HG02678 (cell line): ENCODE measurements at regions not wholly inside any gene's neighbourhood (a gene's known extent, or its start where the extent isn't known, plus 50 kb on each side); places are given as distances from the start of the nearest gene placed in this dataset.
"Not testable (repeated sequence)": the region's sequence is repeated elsewhere in the genome, so short reads cannot be mapped to it uniquely, and the experiment has no call there.

Experiments
- ATAC-seq: cut with Tn5 transposase; IDR thresholded peaks from one replicate; pipeline ENCODE4 v1.9.1; 2021; ENCODE audit warnings: mild to moderate bottlenecking, moderate library complexity; ENCODE audit not compliant: unreplicated experiment

GRCh38 chr15:68482246-68482645 is 50.3 kb upstream of the ITGA11 start:
- ATAC-seq = no peak

DNA sequence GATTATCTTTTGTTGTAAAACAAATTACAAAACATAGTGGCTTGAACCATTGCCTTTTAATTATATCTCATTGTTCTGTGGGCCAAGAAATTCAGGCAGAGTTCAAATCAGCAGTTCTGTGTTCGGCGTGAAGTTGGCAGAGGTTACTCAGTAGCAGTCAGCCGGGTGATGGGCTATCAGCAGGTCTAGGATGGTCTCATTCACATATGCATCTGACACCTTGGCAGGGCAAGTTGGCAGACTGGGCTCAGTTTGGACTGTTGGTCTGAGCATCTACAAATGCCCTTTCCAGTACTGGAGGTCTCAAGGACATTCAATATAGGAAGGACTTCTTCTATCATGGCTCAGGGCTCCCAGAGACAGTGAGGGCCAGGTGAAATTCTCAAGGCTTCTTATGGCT is 51.2 kb upstream of the ITGA11 start:
- ATAC-seq = no peak

DNA sequence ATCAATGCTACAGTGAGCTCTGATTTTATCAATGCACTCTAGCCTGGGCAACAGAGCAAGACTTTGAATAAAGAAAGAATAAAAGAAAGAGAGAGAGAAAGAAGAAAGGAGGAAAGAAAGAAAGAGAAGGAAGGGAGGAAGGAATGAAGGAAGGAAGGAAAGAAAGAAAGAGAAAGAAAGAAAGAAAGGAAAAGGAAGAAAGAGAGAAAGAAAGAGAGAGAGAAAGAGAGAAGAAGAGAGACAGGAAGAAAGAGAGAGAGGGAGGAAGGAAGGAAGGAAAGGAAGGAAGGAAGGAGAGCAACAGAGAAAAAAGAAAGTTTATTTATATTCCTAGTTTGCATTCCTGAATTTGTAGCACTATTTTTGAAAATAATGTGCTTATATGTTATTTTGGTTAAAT is 52.3 kb upstream of the ITGA11 start:
- no peak for ATAC-seq

DNA sequence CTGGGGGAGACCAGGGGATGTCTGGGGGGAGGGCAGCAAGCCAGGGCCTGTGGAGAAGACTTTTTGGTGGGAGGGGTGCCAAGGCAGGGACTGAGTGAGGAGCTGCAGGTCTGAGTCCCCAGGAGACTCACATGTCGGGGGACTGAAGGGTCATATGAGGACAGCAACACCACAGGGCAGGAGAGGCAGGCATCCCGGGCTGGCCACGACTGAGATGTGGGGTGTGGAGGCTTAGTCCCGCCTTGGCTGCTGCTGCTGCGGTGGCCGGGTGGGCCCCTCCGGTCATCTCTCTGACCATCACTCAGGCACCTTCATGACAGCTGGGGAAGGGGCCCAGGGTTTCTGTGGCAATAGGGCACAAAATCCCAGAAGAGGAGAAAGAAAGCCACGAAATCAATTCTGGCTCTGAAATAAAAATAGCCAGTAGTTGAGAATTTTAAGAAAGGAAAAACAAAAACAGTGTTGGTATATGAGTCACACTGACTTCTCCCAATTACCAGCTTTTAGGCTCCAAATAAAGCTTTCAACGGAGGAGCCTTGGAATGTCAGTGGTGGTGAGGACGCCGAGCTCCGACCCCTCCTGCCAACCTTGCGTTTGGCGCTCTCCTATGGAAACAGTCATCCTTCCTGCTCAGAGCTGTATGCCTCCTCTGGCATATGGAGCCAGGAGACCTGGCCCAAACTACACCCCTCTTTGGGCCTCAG is 52.9 kb upstream of the ITGA11 start:
- no peak for ATAC-seq

DNA sequence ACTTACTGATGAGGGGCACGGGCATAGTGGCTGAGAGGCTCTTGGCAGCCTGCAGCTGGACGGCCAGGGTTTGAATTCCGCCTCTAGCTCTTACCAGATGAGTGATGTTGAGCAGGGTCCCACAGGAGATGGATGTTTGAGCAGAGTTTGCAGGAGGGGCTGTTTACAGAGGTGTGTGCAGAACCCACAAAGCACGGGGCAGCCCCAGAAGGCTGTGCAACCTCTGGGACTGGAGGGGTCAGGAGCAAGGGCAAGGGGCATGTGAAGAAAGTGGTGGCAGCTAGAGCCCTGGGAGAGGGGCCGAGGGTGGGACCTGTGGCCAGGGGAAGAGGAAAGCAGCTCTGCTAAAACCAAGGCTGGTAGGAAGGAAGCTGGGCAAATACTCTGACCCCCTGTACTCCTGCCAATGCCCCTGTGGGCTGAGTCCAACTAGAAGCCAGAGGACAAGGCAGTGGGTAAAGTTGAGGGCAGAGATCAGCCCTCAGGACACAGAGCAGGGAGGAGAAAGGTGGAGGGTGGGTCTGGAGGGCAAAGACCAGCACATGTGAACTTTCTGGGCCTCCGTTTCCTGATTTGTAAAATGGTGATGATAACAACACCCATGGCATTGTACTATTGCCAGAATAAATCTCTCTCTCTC is 53.9 kb upstream of the ITGA11 start:
- ATAC-seq = no peak

GRCh38 chr15:68487087-68487843 is 55.3 kb upstream of the ITGA11 start:
- ATAC-seq = no peak

GRCh38 chr15:68488290-68488689 is 56.3 kb upstream of the ITGA11 start:
- ATAC-seq = no peak

GRCh38 chr15:68488966-68489365 is 57.0 kb upstream of the ITGA11 start:
- no peak for ATAC-seq

- ATAC-seq = no peak
These were observed 57.5 kb upstream of the ITGA11 start for GRCh38 chr15:68489421-68489820.

DNA sequence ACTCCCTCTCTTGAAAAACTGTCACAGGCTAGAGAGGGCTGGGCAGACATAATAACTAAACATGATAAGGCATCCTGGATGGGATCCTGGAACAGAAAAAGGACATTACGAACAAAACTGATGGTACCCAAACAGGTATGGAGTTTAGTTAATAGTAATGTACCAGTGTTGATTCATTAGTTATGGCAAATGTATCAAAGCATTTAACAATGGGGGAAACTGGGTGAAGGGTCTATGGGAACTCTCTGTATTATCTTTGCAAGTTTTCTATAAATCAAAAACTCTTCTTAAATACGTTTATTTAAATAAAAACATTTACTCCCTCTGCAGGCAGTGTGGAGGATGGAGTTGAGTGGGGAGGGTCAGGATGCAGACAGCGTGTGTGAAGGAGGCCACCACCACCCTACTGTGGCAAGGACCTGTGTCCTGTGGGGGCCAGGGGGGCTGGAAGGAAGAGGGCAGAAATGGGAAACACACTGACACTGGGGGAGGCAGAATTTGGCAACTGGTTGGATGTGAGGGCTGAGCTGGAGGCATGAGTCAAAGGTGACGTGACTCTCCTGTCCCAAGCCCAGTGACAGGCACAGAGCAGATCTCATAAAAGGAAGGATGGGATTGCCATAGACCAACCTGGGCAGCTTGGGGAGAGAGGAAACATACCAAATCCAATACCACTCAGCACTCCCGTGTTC is 59.6 kb upstream of the ITGA11 start:
- ATAC-seq = no peak

DNA sequence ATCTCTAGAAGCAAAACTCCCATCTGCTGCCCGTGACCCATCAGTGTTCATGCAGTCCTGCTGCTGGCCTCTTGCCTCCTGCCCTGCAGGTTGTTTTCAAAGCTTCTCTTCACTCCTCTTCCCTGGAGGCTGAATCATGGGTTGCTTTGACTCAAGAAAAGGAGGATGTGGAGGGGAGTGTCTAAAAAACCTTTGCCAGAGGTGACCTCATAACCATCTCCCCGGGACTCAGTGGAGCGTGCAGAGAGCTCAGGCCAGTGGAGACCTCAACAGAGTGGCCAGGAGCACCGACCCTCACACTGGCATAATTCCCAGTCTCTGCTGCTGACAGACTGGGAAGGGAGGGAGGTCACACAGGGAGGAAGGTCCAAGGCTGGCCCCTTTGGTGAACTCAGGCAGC is 60.9 kb upstream of the ITGA11 start:
- no peak for ATAC-seq

DNA sequence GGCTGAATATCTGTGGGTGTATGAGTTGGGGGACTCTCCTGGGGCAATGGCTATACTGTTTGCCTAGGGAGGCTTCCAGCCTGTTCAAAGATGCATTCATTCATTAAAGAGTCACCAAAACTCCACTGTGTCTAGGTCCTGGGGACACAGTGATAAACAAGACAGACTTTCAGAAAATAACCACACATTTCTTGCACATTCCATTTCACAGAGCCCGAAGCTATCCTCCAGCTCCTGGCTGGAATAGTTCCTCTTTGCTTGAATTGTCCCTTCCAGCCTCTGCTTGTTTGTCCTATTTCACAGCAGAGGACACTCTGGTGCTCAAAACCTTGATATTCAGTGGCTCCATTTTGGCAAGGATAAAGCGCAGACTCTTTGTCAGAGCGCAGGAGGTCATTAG is 61.7 kb upstream of the ITGA11 start:
- no peak for ATAC-seq

GRCh38 chr15:68494573-68495110 is 62.7 kb upstream of the ITGA11 start:
- no peak for ATAC-seq

- no peak for ATAC-seq
These were observed 63.4 kb upstream of the ITGA11 start for GRCh38 chr15:68495221-68495950.

DNA sequence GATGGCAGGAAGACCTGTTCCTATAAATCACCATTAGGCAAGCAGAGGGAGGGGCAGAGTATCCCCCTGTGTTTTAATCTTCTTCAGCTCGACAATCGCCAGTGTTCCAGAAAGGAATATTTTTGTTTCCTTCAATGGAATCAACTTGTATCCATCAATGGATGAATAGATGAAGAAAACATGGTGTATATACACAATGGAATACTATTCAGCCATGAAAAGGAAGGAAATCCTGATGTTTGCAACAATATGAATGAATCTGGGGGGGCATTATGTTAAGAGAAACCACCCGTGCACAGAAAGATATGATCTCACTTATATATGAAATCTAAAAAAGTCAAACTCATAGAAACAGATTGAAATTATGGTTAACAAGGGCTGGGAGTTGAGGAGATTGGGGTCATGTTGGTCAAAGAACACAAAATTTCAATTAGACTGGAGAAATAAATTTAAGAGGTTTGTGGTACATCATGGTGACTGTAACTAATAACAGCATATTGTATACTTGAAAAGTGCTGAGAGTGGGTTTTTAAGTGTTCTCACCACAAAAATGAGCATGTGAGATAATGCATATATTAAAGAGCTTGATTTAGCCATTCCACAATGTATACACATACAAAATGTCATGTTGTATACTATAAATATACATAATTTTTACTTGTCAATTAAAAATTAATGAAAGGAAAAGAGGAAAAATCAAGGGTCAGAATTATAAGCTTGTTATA is 64.2 kb upstream of the ITGA11 start:
- ATAC-seq = no peak

GRCh38 chr15:68496751-68497150 is 64.8 kb upstream of the ITGA11 start:
- ATAC-seq = not testable (repeated sequence)

GRCh38 chr15:68497206-68497910 is 65.4 kb upstream of the ITGA11 start:
- no peak for ATAC-seq

DNA sequence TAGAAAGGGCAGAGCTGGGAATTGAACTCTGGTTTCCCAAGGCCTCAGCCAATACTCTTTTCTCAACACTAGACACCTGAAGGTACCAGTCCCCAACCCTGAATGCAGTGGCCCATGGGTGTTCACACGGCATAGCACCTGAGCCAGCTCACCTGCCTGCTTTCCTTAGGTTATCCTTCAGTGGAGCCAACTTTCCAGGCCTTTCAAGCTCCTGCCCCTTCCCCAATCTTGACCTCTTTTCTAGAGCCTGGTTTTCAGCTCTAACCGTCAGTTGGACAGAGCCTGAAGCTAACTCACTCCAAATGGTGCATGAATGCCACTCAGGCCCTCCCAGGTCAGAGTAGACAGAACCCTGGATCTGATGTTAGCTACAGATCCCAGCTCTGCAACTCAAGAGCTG is 66.1 kb upstream of the ITGA11 start:
- ATAC-seq = no peak

DNA sequence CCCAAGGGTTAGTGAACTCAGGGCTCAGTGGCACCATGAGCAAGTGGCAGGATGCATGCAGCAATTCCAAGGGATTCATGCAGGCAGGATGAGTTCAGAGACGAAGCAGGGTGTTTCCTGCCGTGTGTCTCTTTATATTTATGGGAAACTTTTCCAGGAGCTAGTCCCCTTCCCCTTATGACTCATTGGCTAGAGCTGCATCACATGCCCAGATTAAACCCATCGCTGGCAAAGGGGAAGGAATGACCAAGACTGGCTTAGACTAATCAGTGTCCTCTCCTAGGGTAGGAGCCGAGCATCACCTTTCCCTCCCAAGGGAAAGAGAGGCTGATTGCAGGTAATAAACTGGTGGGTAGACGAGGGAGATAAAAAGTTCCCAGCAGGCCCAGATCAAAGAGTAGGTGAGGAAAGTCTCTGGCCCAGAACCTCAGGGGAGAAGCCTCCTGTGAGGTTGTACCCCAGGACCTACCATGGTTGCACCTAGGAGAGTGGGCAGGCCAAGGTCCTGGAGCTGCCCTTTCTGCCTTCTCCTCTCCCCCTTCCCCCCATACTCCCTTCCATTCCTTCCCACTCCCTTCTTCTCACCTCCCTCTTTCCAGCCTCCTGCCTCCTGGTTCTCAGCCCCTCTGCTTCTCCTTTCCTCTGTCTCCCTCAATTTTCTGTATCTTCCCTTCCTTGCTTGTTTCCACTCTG is 67.8 kb upstream of the ITGA11 start:
- no peak for ATAC-seq
